HG03135 (cell line): ENCODE measurements at regions not wholly inside any gene's neighbourhood (a gene's known extent, or its start where the extent isn't known, plus 50 kb on each side); places are given as distances from the start of the nearest gene placed in this dataset.
"Not testable (repeated sequence)": the region's sequence is repeated elsewhere in the genome, so short reads cannot be mapped to it uniquely, and the experiment has no call there.

Experiments
- ATAC-seq: cut with Tn5 transposase; IDR thresholded peaks from one replicate; pipeline ENCODE4 v1.9.1; 2021; ENCODE audit warnings: mild to moderate bottlenecking, moderate library complexity; ENCODE audit not compliant: unreplicated experiment

GRCh38 chr7:87007038-87007437 is 52.4 kb downstream of the ELAPOR2 start:
- no peak for ATAC-seq

- no peak for ATAC-seq
Measured at GRCh38 chr7:87004956-87005355, 54.5 kb downstream of the ELAPOR2 start.

GRCh38 chr7:87003872-87004798 is 55.3 kb downstream of the ELAPOR2 start:
- ATAC-seq, result no peak

- ATAC-seq, result no peak
Measured at GRCh38 chr7:87001214-87001613, 58.2 kb downstream of the ELAPOR2 start.

GRCh38 chr7:87000344-87000743 is 59.1 kb downstream of the ELAPOR2 start:
- no peak for ATAC-seq

- no peak for ATAC-seq
Measured at GRCh38 chr7:86999750-87000149, 59.7 kb downstream of the ELAPOR2 start.

- no peak for ATAC-seq
Measured at GRCh38 chr7:86995814-86996213, 63.6 kb downstream of the ELAPOR2 start.

- no peak for ATAC-seq
Measured at GRCh38 chr7:86995052-86995725, 64.3 kb downstream of the ELAPOR2 start.

GRCh38 chr7:86991771-86992191 is 67.7 kb downstream of the ELAPOR2 start:
- peak; percentile 25 for ATAC-seq

- peak; percentile 92 for ATAC-seq
Measured at GRCh38 chr7:86991093-86991769, 68.2 kb downstream of the ELAPOR2 start.

- no peak for ATAC-seq
Measured at GRCh38 chr7:86989407-86989806, 70.0 kb downstream of the ELAPOR2 start.

- not testable (repeated sequence) for ATAC-seq
Measured at GRCh38 chr7:86987834-86988233, 71.6 kb downstream of the ELAPOR2 start.

- ATAC-seq, result not testable (repeated sequence)
Measured at GRCh38 chr7:86987358-86987757, 72.1 kb downstream of the ELAPOR2 start.

GRCh38 chr7:86985342-86985741 is 74.1 kb downstream of the ELAPOR2 start:
- ATAC-seq, result not testable (repeated sequence)

- ATAC-seq, result not testable (repeated sequence)
Measured at GRCh38 chr7:86983654-86984053, 75.8 kb downstream of the ELAPOR2 start.

- not testable (repeated sequence) for ATAC-seq
Measured at GRCh38 chr7:86981937-86982336, 77.5 kb downstream of the ELAPOR2 start.

- ATAC-seq, result no peak
Measured at GRCh38 chr7:86981127-86981526, 78.3 kb downstream of the ELAPOR2 start.

GRCh38 chr7:86980223-86980622 is 79.2 kb downstream of the ELAPOR2 start:
- no peak for ATAC-seq

- peak; percentile 89 for ATAC-seq
Measured at GRCh38 chr7:86978808-86979506, 80.5 kb downstream of the ELAPOR2 start.

- ATAC-seq, result no peak
Measured at GRCh38 chr7:86976958-86977357, 82.5 kb downstream of the ELAPOR2 start.

- no peak for ATAC-seq
Measured at GRCh38 chr7:86975914-86976313, 83.5 kb downstream of the ELAPOR2 start.
